Esophagus (tissue), 2 donors: ENCODE measurements at regions not wholly inside any gene's neighbourhood (a gene's known extent, or its start where the extent isn't known, plus 50 kb on each side); places are given as distances from the start of the nearest gene placed in this dataset.

Experiments used
- H3K27ac ChIP-seq, 2 donors: one replicate each; pipeline ENCODE4 v1.5.1; 2013; ENCODE audit warnings: low read depth in 2 of 2, mild to moderate bottlenecking in 2 of 2, inconsistent platforms in 1 of 2, low read length in 1 of 2, moderate library complexity in 1 of 2
- H3K27me3 ChIP-seq, 2 donors: one replicate each; pipeline ENCODE4 v1.6.1; 2013; ENCODE audit warnings: low read length in 2 of 2, control low read depth in 1 of 2, mild to moderate bottlenecking in 1 of 2; ENCODE audit not compliant: insufficient read depth in 2 of 2, control insufficient read depth in 1 of 2
- H3K36me3 ChIP-seq, 2 donors: one replicate each; pipeline ENCODE4 v1.6.1; 2013; ENCODE audit warnings: low read length in 1 of 2; ENCODE audit not compliant: control insufficient read depth in 2 of 2, insufficient read depth in 2 of 2
- H3K4me1 ChIP-seq, 2 donors: one replicate each; pipeline ENCODE4 v1.6.1; 2013; ENCODE audit warnings: low read length in 1 of 2; ENCODE audit not compliant: control insufficient read depth in 2 of 2, insufficient read depth in 2 of 2
- H3K4me3 ChIP-seq, 2 donors: one replicate each; pipeline ENCODE4 v1.5.1; 2013; ENCODE audit warnings: low read length in 2 of 2, mild to moderate bottlenecking in 2 of 2, low read depth in 1 of 2, moderate library complexity in 1 of 2
- H3K9me3 ChIP-seq, 2 donors: one replicate each; pipeline ENCODE4 v1.6.1; 2013; ENCODE audit warnings: mild to moderate bottlenecking in 2 of 2, low read depth in 1 of 2, low read length in 1 of 2, moderate library complexity in 1 of 2; ENCODE audit not compliant: control insufficient read depth in 2 of 2, insufficient read depth in 1 of 2
- WGBS, 2 donors: extraction: QIAGEN DNeasy Blood & Tissue Kit; methylation state at CpG; one replicate each; pipeline ENCODE4 v1.1.7; 2013; 5-methylcytosine and 5-hydroxymethylcytosine counted together
- donor health status: healthy with polysubstance abuse.
- donor health status: Bipolar disorder and iron deficiency.

DNA sequence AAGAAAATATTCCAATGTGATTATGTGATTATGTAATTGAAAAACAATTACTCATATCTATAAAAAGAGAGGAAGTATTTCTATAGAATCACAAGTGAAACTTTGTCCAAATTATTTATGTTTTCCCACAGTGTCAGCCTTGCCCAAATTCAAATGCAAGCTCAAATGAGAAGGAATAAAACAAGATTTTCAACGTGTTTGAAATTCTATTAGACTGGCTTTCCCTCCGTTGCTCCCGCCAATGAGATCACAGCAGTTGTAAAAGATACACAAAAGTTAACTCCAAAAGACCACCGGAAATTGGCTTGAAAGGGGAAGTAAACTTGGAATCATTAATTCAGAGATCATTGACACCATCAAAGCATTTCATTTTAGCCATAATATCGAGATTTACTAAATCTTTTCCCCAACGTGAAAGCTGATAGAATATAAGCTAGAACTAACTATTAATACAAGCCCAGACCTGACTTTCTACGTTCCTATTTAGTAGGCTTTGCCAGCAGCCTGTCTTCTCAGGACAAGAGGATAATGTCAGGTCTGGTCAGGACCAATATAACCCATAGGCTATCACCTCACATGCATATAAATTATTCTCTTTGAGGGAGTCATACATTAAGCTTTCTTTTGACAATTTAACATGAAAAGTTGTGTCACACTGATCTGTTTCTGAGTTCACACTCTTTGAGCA, 222.6 kb upstream of the CHAC2 start:
- no peak overlapping the region for H3K27ac ChIP-seq
- no peaks in the 10 kb centered on the region for H3K9me3 ChIP-seq
- WGBS, 2 donors, result 23 to 38% methylated on average over 7 of the region's 7 CpGs
- no peaks in the 10 kb centered on the region for H3K27me3 ChIP-seq
- no peak overlapping the region for H3K4me3 ChIP-seq
- no peaks in the 10 kb centered on the region for H3K36me3 ChIP-seq
- peaks cover 0 to 3% of the 10 kb centered on the region in 2 donors for H3K4me1 ChIP-seq

DNA sequence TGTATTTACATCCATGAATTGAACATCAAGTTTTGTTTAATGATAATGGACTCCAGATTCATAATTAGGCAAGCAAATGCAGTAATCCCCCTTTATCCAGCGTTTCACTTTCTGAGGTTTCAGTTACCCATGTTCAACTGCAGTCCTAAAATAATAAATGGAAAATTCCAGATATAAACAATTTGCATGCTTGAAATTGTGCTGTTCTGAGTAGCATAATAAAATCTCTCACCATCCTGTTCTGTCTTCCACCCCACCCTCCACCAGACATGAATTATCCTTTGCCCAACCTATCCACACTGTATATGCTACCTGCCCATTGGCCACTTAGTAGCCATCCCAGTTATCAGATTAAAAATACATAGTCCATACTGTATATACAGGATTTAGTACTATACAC, 224.5 kb upstream of the CHAC2 start:
- Histone ChIP-seq H3K36me3 (no peaks in the 10 kb centered on the region), H3K9me3 (no peaks in the 10 kb centered on the region), H3K27me3 (no peaks in the 10 kb centered on the region), H3K4me1 (peaks cover 0 to 3% of the 10 kb centered on the region in 2 donors), H3K4me3 (no peak overlapping the region), H3K27ac (no peak overlapping the region)
- WGBS, 2 donors, result 60 to 67% methylated on average over 1 of the region's 1 CpG

DNA sequence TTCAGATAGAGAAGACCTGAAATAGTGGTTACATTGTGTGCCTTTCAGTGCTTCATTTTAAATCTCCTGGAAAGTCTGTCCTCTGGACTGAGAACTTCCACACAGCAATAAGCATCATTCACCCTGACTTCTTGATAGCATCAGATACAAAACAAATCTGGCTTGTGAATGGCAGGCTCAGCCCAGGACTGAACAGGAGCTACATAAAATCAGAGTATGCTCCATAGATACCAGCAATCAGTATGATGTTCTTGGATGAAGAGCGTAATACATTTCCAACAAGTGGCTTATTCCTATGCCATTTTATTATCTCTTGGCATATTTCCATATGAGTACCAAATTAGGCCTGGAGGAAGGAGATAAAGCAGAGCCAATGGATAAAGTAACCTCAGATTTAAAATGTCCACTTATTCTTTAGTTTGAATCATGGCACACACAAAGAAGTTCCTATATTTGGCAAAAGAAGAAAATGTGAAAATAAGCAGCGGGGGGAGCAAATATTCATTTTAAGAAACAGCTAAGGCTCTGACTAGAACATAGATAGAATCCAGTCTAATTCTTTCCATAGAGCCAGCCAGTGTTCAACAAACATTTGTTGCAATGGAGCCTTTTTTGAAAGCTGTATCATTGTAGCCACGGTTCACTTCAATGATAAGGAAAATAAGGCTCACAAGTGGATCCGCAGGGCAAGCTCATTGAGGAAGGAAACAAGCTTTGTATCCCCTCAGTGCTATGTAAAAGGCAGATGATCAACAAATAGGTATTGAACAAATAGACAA, 230.8 kb upstream of the CHAC2 start:
- WGBS, 2 donors, result 78 to 88% methylated on average over 4 of the region's 4 CpGs

DNA sequence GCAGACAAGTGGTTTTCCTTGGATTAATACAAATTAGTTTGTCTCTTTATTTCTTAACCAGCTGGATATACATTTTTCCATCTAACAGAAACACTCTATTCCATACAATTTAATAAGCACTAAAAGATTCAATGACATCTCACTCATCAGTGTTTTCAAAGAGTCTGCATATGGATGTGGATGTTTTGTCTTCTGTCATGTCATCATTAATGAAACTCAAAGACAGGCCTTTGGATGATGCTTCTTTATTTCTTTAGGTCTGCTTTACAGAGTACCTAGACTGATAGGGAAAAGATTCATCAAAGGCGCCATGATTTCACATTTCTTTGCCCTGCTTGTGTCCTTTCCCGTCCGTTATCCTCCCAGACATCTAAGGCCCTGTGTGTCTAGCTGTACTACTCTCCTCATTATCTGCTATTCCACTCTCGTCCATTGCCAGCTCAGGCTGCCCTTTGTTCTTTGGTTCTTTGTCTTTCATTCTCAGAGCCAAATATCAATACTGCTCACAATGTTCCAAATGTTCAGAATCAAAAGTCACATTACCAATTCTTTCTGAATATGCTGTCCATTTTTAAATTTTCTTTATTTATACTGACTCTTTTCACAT, 232.3 kb upstream of the CHAC2 start:
- Histone ChIP-seq H3K27ac (no peak overlapping the region), H3K27me3 (no peaks in the 10 kb centered on the region), H3K9me3 (no peaks in the 10 kb centered on the region), H3K4me1 (no peaks in the 10 kb centered on the region), H3K36me3 (no peaks in the 10 kb centered on the region), H3K4me3 (no peak overlapping the region)
- WGBS, 2 donors, result 82 to 84% methylated on average over 4 of the region's 4 CpGs

More for the DNA sequence above, 230.8 kb upstream of the CHAC2 start:
- H3K4me1 ChIP-seq, result no peaks in the 10 kb centered on the region
- no peaks in the 10 kb centered on the region for H3K36me3 ChIP-seq
- H3K27ac ChIP-seq, result no peak overlapping the region
- H3K27me3 ChIP-seq, result no peaks in the 10 kb centered on the region
- H3K4me3 ChIP-seq, result no peak overlapping the region
- H3K9me3 ChIP-seq, result no peaks in the 10 kb centered on the region

DNA sequence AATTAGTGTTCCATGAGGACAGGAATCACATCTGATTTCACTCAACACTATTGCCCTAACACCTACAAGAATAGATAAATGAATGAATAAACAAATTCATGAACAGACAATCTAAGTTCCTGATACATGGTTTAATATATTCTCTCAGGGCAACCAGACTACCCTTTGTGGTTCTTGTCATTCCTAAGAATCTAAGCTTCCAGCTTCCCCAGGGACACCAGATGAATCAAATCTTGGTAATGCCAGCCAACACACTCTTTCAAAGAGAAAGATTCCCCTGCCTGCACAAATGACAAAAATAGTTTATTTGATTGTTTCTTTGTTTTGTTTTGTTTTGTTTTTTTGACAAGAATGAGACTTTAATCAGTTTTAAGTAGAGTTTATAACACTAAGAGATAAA, 237.5 kb upstream of the CHAC2 start:
- Histone ChIP-seq H3K9me3 (no peaks in the 10 kb centered on the region), H3K27me3 (no peaks in the 10 kb centered on the region), H3K27ac (no peak overlapping the region), H3K4me1 (no peaks in the 10 kb centered on the region), H3K36me3 (no peaks in the 10 kb centered on the region), H3K4me3 (no peak overlapping the region)

DNA sequence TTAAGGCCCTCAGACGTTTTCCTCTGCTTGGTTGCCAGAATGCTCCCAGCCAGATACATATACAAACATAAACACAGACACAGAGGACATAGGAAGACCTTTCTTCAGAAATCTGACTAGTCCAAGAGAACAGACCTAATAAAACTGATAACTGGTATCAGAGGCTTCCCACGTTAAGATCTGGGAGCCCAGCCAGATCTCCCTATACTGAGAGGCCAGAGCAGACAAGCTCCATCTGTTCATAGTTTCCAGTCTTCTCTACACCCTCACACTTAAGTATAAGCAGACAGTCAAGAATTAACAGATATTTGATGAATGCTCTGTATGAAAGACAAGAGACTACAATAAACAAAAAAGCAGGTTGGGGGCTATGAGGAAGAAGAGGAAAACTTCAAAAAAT, 240.5 kb upstream of the CHAC2 start:
- no peaks in the 10 kb centered on the region for H3K36me3 ChIP-seq
- no peak overlapping the region for H3K27ac ChIP-seq
- H3K9me3 ChIP-seq, result no peaks in the 10 kb centered on the region
- no peaks in the 10 kb centered on the region for H3K27me3 ChIP-seq
- 38 to 45% methylated on average over 2 of the region's 2 CpGs for WGBS, 2 donors
- H3K4me3 ChIP-seq, result no peak overlapping the region
- H3K4me1 ChIP-seq, result no peaks in the 10 kb centered on the region

DNA sequence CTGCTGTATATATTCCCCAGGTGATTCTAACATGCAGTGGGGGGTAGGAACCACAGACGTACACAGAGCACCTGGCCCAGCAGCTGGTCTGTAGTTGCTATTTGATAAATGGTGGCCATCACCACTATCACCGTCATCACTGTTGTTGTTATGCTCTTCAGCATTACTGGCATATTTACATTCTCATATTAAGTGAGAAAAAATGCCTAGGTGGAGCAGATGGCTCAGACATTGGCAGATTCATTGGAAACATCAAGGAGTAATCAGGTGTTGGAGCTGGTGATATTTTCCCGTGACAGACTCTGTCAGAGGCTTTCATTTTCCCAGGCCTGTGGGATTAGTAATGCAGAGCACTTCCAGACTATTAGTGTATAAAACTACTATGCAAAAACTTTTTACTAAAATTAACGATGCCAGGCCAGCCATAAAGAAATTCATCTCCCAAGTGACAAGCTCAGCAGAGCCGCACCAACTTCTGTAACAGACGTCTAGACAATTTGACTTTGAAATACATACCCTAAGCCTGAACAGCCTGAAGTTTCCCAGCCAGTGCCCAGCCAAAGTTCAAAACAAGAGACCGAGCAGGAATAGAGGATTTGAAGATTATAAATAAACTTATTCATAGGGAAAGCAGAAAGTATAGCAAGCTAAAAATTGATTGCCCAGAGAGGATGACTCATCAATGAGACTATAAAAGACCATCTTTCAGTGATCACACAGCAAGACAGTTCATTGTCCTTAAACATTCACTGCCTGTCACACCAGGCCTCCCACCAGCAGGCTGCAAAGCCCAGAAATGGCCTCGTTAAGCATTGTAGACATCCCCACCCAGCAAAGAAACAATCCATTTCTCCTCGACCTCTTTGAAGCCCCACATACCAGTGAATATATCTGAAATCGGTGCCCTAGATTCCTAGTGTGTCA, 247.4 kb upstream of the CHAC2 start:
- no peak overlapping the region for H3K27ac ChIP-seq
- H3K27me3 ChIP-seq, result no peaks in the 10 kb centered on the region
- H3K9me3 ChIP-seq, result no peaks in the 10 kb centered on the region
- no peaks in the 10 kb centered on the region for H3K36me3 ChIP-seq
- 44 to 48% methylated on average over 10 of the region's 10 CpGs for WGBS, 2 donors
- no peak overlapping the region for H3K4me3 ChIP-seq
- no peaks in the 10 kb centered on the region for H3K4me1 ChIP-seq

DNA sequence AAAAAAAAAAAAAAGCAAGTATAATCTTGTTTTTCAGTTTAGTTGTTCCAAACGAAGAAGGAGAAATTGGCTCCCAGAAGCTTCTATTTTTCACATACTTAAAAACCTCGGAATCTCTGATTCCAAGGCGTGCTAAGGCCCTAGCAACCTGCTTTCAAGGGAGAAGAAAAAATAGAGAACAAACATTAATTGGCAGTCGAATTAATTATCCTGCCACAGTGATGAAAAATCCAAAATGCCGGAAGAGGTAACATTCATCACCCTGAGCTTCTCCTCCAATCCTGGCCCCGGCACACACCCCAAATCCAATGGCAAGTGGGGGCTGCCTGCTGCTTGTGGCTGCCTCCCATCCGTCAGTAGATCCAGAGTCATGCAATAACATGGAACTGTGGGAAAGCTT, 250.2 kb upstream of the CHAC2 start:
- Histone ChIP-seq H3K9me3 (no peaks in the 10 kb centered on the region), H3K27ac (no peak overlapping the region), H3K27me3 (no peaks in the 10 kb centered on the region), H3K36me3 (no peaks in the 10 kb centered on the region), H3K4me3 (no peak overlapping the region), H3K4me1 (no peaks in the 10 kb centered on the region)
- 61 to 72% methylated on average over 7 of the region's 7 CpGs for WGBS, 2 donors

DNA sequence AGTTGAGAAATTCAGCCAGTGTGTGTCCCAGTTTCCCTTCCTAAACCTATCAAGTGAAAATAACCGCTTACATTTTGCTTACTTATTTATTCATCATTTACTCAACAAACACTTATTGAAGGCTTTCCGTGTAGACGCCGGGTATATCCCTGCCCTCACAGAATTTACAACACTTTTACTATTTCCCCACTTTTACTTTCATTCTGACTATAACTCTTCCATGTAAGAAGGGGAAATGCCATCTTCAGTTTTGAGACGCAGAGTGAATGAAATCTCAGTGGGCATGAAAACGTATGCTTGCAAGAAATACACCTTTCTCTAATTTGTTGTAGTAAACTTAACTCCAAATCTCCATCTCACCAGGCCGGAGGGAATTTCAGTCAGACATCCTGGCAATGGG, 251.0 kb upstream of the CHAC2 start:
- Histone ChIP-seq H3K36me3 (no peaks in the 10 kb centered on the region), H3K27ac (no peak overlapping the region), H3K4me1 (no peaks in the 10 kb centered on the region), H3K27me3 (no peaks in the 10 kb centered on the region), H3K4me3 (no peak overlapping the region), H3K9me3 (no peaks in the 10 kb centered on the region)
- WGBS, 2 donors, result 84 to 91% methylated on average over 7 of the region's 7 CpGs
